Transverse colon (tissue), 4 donors: ENCODE measurements at regions not wholly inside any gene's neighbourhood (a gene's known extent, or its start where the extent isn't known, plus 50 kb on each side); places are given as distances from the start of the nearest gene placed in this dataset.

Source experiments
- DNase-seq: peaks from one replicate; pipeline ENCODE4 v3.0.0-alpha.2; 2019
- H3K27ac ChIP-seq, 4 donors: fragments of 200-600 bp; sonication (generic); 2 replicates each; pipeline ENCODE4 v1.5.1; 2016 to 2018; ENCODE audit warnings: inconsistent platforms in 4 of 4
- H3K27me3 ChIP-seq: fragments of 200-600 bp; sonication (generic); 2 replicates; pipeline ENCODE4 v1.5.1; 2017; ENCODE audit warnings: inconsistent platforms
- H3K36me3 ChIP-seq, 4 donors: fragments of 200-600 bp; sonication (generic); 2 replicates each; pipeline ENCODE4 v1.5.1; 2017 to 2019; ENCODE audit warnings: inconsistent platforms in 4 of 4
- H3K4me1 ChIP-seq, 4 donors: fragments of 200-600 bp; sonication (generic); 2 replicates each; pipeline ENCODE4 v1.5.1; 2017 to 2020; ENCODE audit warnings: inconsistent platforms in 4 of 4
- H3K4me3 ChIP-seq, 4 donors: fragments of 200-600 bp; sonication (generic); 1 replicate in 1 of 4; 2 replicates in 3 of 4; pipeline versions ENCODE4 v1.5.1 to v1.6.1; 2017 to 2019; ENCODE audit warnings: inconsistent platforms in 4 of 4
- H3K9me3 ChIP-seq, 2 donors: fragments of 200-600 bp; sonication (generic); 2 replicates each; pipeline ENCODE4 v1.5.1; 2017 to 2019; ENCODE audit warnings: inconsistent platforms in 2 of 2
- EP300 ChIP-seq: sonication (generic); formaldehyde crosslinking; IDR thresholded peaks from one replicate; pipeline ENCODE4 v1.6.1; 2017; ENCODE audit warnings: antibody characterized with exemption, low read depth
- POLR2A ChIP-seq: fragments of 450-650 bp; IDR thresholded peaks from one replicate; pipeline ENCODE4 v1.6.1; 2016; ENCODE audit warnings: antibody characterized with exemption, mild to moderate bottlenecking, moderate library complexity
- POLR2AphosphoS5 ChIP-seq, 3 donors: sonication (generic); formaldehyde crosslinking; IDR thresholded peaks; one replicate each; pipeline ENCODE4 v1.6.1; 2016; ENCODE audit warnings: antibody characterized with exemption in 3 of 3
- WGBS, 2 donors: methylation state at CpG; one replicate each; pipeline ENCODE4 v1.1.5; 2018; ENCODE audit warnings: low coverage in 1 of 2; 5-methylcytosine and 5-hydroxymethylcytosine counted together
- in situ Hi-C, 4 donors: fragments of 200-750 bp; cut with MboI; loops; one replicate each; pipeline versions ENCODE4 v1.15.0 to v1.15.1; 2017; ENCODE audit warnings: low sequenced_read_pairs in 3 of 4, low pct_ligation_motif_present in 1 of 4, low pct_unique_long_range_greater_than_20kb in 1 of 4
- intact Hi-C: fragments of 100-400 bp; cut with DNase I; formaldehyde crosslinking; loops from one replicate; pipeline ENCODE4 v1.15.1; 2023; ENCODE audit warnings: low total_unique reads
- TF ChIP-seq, protein P1 (sequence below), 5 experiments: fragments of 200-600 bp in 3 of 5; fragments of 450-650 bp in 2 of 5; sonication (generic) in 3 of 5; IDR thresholded peaks; 1 replicate in 2 of 5; 2 replicates in 3 of 5; pipeline ENCODE4 v1.5.1; 2016 to 2017; ENCODE audit warnings: antibody characterized with exemption in 5 of 5, inconsistent platforms in 3 of 5, mild to moderate bottlenecking in 2 of 5, moderate library complexity in 1 of 5

DNA sequence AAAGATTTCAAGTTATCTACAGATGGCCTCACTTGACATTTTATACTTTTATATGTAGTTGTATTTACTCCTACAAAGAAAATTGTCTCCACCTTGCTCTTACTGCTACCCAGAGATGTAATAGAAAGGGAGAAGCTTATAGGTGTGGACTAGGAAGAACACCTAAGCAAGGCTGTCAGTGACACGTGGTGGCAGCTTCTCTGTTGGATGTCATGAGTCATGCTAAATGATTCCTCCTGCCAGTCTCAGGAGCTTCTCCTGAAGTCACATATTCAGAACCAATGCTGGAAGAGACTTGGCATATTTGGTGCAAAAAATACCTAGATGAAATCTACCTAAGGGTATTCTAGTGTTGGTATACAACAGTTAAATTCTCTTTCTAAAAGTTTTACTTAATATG is 184.7 kb downstream of the LRRC3B start:
- Histone ChIP-seq H3K4me1 (no peaks in the 10 kb centered on the region), H3K27ac (no peak overlapping the region), H3K36me3 (no peaks in the 10 kb centered on the region), H3K9me3 (no peaks in the 10 kb centered on the region), H3K27me3 (no peaks in the 10 kb centered on the region), H3K4me3 (no peak overlapping the region)
- in situ Hi-C loops = no loop called here
- intact Hi-C loops = no loop called here
- DNase-seq = no peak
- no peak for TF ChIP-seq POLR2AphosphoS5 (IDR thresholded peaks at IDR 0.05)
- no peak for TF ChIP-seq POLR2A
- no peak for TF ChIP-seq EP300
- TF ChIP-seq, protein P1, sequence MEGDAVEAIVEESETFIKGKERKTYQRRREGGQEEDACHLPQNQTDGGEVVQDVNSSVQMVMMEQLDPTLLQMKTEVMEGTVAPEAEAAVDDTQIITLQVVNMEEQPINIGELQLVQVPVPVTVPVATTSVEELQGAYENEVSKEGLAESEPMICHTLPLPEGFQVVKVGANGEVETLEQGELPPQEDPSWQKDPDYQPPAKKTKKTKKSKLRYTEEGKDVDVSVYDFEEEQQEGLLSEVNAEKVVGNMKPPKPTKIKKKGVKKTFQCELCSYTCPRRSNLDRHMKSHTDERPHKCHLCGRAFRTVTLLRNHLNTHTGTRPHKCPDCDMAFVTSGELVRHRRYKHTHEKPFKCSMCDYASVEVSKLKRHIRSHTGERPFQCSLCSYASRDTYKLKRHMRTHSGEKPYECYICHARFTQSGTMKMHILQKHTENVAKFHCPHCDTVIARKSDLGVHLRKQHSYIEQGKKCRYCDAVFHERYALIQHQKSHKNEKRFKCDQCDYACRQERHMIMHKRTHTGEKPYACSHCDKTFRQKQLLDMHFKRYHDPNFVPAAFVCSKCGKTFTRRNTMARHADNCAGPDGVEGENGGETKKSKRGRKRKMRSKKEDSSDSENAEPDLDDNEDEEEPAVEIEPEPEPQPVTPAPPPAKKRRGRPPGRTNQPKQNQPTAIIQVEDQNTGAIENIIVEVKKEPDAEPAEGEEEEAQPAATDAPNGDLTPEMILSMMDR (IDR thresholded peaks at IDR 0.05) = no peak
- WGBS, 2 donors = 56 to 86% methylated on average over 1 of the region's 1 CpG

DNA sequence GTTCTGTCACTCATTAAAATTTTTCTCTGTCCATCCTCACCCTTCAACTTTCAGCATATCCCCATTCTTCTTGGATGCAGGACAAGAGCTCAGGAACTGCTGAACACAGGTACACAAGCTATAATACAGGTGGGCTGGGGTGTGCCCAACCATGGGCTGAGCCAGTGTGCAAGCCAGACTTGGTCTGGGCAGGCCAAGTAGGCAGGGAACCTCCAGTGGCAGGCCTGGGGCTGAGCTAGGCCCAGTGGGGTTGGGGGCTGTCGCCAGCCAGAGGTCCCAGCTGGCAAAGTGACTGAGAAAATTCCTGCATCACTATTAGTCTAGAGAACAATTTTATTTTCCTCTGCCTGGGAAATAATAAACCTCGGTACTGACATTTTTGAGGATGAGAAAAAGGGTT is 202.9 kb downstream of the LRRC3B start:
- Histone ChIP-seq H3K36me3 (no peaks in the 10 kb centered on the region), H3K27ac (no peak overlapping the region), H3K27me3 (no peaks in the 10 kb centered on the region), H3K9me3 (peaks cover 7 to 14% of the 10 kb centered on the region in 2 donors), H3K4me3 (no peak overlapping the region), H3K4me1 (no peaks in the 10 kb centered on the region)
- in situ Hi-C loops = no loop called here
- intact Hi-C loops = no loop called here
- DNase-seq = no peak
- TF ChIP-seq EP300 (no peak), POLR2AphosphoS5 (IDR thresholded peaks at IDR 0.05) (no peak), POLR2A (no peak)
- TF ChIP-seq, protein P1 (IDR thresholded peaks at IDR 0.05) = no peak
- WGBS, 2 donors = 83 to 86% methylated on average over 1 to 2 of the region's 2 CpGs

DNA sequence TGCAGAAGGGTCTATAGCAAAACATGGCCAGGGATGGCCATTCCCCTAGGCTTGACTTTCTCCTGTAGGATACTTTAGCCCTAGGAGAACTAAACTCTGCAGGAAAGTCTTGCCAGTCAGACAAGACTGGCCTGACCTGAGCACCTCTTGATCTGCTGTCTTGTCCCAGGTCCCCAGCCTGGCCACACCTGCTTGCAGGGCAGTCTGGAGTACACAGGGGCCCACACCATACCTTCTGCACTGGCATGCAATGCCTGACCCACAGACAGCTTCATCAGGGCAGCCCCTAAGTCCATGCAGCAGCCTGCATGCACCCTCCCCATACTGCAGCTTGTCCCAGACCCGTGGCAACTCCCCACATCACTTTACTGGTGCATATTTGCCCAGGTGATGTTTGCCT is 204.6 kb downstream of the LRRC3B start:
- no peak for DNase-seq
- Histone ChIP-seq H3K4me1 (no peaks in the 10 kb centered on the region), H3K27ac (no peak overlapping the region), H3K4me3 (no peak overlapping the region), H3K27me3 (no peaks in the 10 kb centered on the region), H3K9me3 (peaks cover 4 to 10% of the 10 kb centered on the region in 2 donors), H3K36me3 (no peaks in the 10 kb centered on the region)
- TF ChIP-seq, protein P1 (IDR thresholded peaks at IDR 0.05) = no peak
- TF ChIP-seq EP300 (no peak), POLR2A (no peak)
- intact Hi-C loops (no loop called here), in situ Hi-C loops (no loop called here)
- 16% methylated on average over 1 of the region's 1 CpG; no CpG with 5 or more reads in 1 of the 2 donors for WGBS, 2 donors

DNA sequence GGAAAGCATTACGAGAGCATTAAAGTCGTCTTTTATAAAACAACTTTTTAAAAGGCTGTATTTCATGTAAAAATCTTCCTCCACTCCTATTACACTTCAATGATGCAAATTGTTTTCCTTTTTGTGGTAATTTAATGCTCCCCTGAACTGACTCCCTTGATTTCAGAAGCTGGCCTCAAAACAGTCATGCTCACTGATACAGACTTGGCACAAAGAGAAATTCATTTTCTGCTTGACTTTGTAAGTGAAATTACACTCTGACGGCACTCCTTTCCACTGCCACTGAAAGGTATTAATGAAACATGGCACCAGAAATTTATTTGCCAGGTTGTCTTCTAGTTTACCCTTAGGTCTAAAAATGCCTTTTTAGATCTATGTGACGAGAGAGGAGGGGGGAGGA is 215.5 kb downstream of the LRRC3B start:
- no peak for TF ChIP-seq POLR2AphosphoS5 (IDR thresholded peaks at IDR 0.05)
- TF ChIP-seq POLR2A = no peak
- TF ChIP-seq EP300 = no peak
- TF ChIP-seq, protein P1 (IDR thresholded peaks at IDR 0.05) = no peak
- H3K4me3 ChIP-seq = no peak overlapping the region
- no peaks in the 10 kb centered on the region for H3K27me3 ChIP-seq
- 80 to 81% methylated on average over 4 of the region's 4 CpGs for WGBS, 2 donors
- no peaks in the 10 kb centered on the region for H3K4me1 ChIP-seq
- no peaks in the 10 kb centered on the region for H3K9me3 ChIP-seq
- no peak for DNase-seq
- in situ Hi-C loops = no loop called here
- H3K36me3 ChIP-seq = no peaks in the 10 kb centered on the region
- no peak overlapping the region for H3K27ac ChIP-seq
- intact Hi-C loops = no loop called here
